HEK293T (cell line): ENCODE measurements at regions not wholly inside any gene's neighbourhood (a gene's known extent, or its start where the extent isn't known, plus 50 kb on each side); places are given as distances from the start of the nearest gene placed in this dataset.
A peak's percentile ranks its signal among the peaks of the same experiment; 100 is the strongest.

ENCODE experiments used
- CTCF ChIA-PET: fragments of 350-600 bp; formaldehyde crosslinking; extraction: SDS; loops from one replicate; lab custom pipeline; 2021; ENCODE audit warnings: antibody characterized with exemption, inconsistent platforms; lab: Yijun Ruan, JAX
- POLR2A ChIA-PET: fragments of 350-600 bp; formaldehyde crosslinking; extraction: SDS; loops from one replicate; lab custom pipeline; 2020; ENCODE audit warnings: antibody characterized with exemption, inconsistent platforms; lab: Yijun Ruan, JAX
- DNase-seq: peaks from one replicate; pipeline ENCODE4 v3.0.0; 2012; ENCODE audit warnings: mixed read lengths; ENCODE audit errors: extremely low spot score
- ARNT ChIP-seq: fragments of 450-650 bp; IDR thresholded peaks from 2 replicates; pipeline ENCODE4 v1.6.1; 2017; ENCODE audit warnings: mild to moderate bottlenecking
- BHLHE40 ChIP-seq: fragments of 450-650 bp; IDR thresholded peaks from 2 replicates; pipeline ENCODE4 v1.6.1; 2016; ENCODE audit warnings: mild to moderate bottlenecking, moderate library complexity, borderline replicate concordance
- CTBP1 ChIP-seq: fragments of 450-650 bp; IDR thresholded peaks from 2 replicates; pipeline ENCODE4 v1.6.1; 2016; ENCODE audit warnings: borderline replicate concordance
- ELF4 ChIP-seq: fragments of 450-650 bp; IDR thresholded peaks from 2 replicates; pipeline ENCODE4 v1.6.1; 2017; ENCODE audit warnings: antibody characterized with exemption
- FOXA1 ChIP-seq: fragments of 450-650 bp; IDR thresholded peaks from 2 replicates; pipeline ENCODE4 v1.6.1; 2016; ENCODE audit warnings: mild to moderate bottlenecking
- FOXK2 ChIP-seq: fragments of 450-650 bp; IDR thresholded peaks from 2 replicates; pipeline ENCODE4 v1.6.1; 2016; ENCODE audit warnings: mild to moderate bottlenecking
- FOXM1 ChIP-seq: fragments of 450-650 bp; IDR thresholded peaks from 2 replicates; pipeline ENCODE4 v1.6.1; 2017; ENCODE audit warnings: mild to moderate bottlenecking, borderline replicate concordance
- HDGF ChIP-seq: fragments of 450-650 bp; IDR thresholded peaks from 2 replicates; pipeline ENCODE4 v1.6.1; 2017; ENCODE audit warnings: antibody characterized with exemption, borderline replicate concordance
- L3MBTL2 ChIP-seq: fragments of 450-650 bp; conservative IDR thresholded peaks from 2 replicates; pipeline ENCODE4 v1.6.1; 2016; ENCODE audit warnings: mild to moderate bottlenecking
- LEF1 ChIP-seq: fragments of 450-650 bp; IDR thresholded peaks from 2 replicates; pipeline ENCODE4 v1.6.1; 2017; ENCODE audit warnings: mild to moderate bottlenecking, borderline replicate concordance
- NFRKB ChIP-seq: fragments of 450-650 bp; IDR thresholded peaks from 2 replicates; pipeline ENCODE4 v1.6.1; 2016; ENCODE audit warnings: mild to moderate bottlenecking, moderate library complexity
- SP1 ChIP-seq: fragments of 450-650 bp; IDR thresholded peaks from 2 replicates; pipeline ENCODE4 v1.6.1; 2017
- SUZ12 ChIP-seq: fragments of 450-650 bp; IDR thresholded peaks from 2 replicates; pipeline ENCODE4 v1.6.1; 2016; ENCODE audit warnings: mild to moderate bottlenecking
- TARDBP ChIP-seq: fragments of 450-650 bp; IDR thresholded peaks from 2 replicates; pipeline ENCODE4 v1.6.1; 2016
- ZNF384 ChIP-seq: fragments of 450-650 bp; IDR thresholded peaks from 2 replicates; pipeline ENCODE4 v1.6.1; 2016
- TF ChIP-seq, protein P1 (sequence below): fragments of 450-650 bp; IDR thresholded peaks from 2 replicates; pipeline ENCODE4 v1.6.1; 2016

DNA sequence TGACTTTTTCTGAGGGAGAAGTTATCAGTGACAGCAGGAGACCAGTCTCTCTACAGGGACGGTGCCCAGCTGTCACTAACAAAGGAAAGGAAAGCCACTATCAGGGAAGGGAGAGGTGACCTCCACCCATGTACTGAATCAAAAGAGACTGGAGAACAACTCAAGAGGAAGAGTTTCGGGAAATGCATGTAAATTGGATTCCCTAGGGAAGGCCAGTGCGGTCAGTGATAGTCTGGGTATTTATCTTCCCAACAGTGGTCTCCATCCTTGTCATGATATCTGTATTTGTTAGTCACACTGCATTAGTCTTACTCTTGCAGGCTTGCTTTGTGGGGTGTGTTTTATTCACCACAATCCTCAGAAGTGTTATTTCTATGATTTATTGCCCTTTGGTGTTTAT, 193.4 kb upstream of the KIRREL3 start:
- DNase-seq, result no peak
- ChIA-PET POLR2A (no interaction called here), CTCF (no interaction called here)
- TF ChIP-seq FOXK2 (no peak), ARNT (no peak), HDGF (no peak), SUZ12 (no peak), ELF4 (no peak), L3MBTL2 (no peak), CTBP1 (no peak), FOXM1 (no peak), FOXA1 (no peak), BHLHE40 (no peak), LEF1 (no peak), SP1 (no peak), ZNF384 (no peak), TARDBP (no peak)
- TF ChIP-seq, protein P1, sequence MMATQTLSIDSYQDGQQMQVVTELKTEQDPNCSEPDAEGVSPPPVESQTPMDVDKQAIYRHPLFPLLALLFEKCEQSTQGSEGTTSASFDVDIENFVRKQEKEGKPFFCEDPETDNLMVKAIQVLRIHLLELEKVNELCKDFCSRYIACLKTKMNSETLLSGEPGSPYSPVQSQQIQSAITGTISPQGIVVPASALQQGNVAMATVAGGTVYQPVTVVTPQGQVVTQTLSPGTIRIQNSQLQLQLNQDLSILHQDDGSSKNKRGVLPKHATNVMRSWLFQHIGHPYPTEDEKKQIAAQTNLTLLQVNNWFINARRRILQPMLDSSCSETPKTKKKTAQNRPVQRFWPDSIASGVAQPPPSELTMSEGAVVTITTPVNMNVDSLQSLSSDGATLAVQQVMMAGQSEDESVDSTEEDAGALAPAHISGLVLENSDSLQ, result no peak

DNA sequence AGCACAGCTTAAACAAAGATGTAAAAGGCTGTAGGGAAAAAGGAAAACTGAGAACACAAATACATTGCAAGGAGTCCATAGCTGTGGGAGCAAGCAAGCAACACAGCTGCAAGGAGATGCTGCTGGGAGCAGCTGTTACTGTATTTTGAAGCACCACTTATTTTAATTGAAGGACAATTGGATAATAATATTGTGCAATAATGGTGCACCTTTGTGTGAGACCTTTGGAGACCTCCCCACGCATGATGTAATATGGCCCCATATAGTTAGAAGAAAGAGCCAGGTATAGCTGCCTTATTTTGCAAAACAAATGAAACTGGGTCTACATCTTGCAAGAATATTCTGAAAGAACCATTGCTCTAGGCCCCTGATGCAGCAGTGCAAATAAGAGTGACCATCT, 191.1 kb upstream of the KIRREL3 start:
- POLR2A ChIA-PET, result no interaction called here
- no peak for TF ChIP-seq ZNF384
- TF ChIP-seq NFRKB, result no peak
- TF ChIP-seq BHLHE40, result no peak
- no peak for TF ChIP-seq FOXM1
- no peak for TF ChIP-seq TARDBP
- no peak for TF ChIP-seq CTBP1
- no peak for TF ChIP-seq SUZ12
- TF ChIP-seq ELF4, result no peak
- TF ChIP-seq ARNT, result no peak
- no peak for TF ChIP-seq FOXK2
- TF ChIP-seq, protein P1, result no peak
- no peak for TF ChIP-seq HDGF
- TF ChIP-seq L3MBTL2, result no peak
- no peak for DNase-seq
- CTCF ChIA-PET, result no interaction called here

DNA sequence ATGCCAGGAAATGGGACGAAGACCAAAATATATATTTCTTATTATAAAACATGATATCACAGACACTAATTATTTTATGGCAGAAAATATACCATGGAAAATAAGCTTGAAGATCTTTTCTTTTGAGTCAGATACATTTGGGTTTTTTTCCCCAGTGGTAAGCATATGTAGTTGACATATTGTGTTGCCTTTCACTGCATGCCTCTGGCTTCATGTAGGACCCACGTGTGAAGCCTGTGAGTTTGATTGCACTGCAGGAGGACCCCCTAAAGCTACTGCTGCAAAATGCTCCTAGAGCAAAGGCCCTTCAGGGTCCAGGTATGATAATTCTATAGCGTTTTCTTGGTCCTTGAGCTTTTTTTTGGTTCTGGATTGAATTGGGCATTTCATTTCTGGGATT, 190.7 kb upstream of the KIRREL3 start:
- no peak for DNase-seq
- POLR2A ChIA-PET, result no interaction called here

DNA sequence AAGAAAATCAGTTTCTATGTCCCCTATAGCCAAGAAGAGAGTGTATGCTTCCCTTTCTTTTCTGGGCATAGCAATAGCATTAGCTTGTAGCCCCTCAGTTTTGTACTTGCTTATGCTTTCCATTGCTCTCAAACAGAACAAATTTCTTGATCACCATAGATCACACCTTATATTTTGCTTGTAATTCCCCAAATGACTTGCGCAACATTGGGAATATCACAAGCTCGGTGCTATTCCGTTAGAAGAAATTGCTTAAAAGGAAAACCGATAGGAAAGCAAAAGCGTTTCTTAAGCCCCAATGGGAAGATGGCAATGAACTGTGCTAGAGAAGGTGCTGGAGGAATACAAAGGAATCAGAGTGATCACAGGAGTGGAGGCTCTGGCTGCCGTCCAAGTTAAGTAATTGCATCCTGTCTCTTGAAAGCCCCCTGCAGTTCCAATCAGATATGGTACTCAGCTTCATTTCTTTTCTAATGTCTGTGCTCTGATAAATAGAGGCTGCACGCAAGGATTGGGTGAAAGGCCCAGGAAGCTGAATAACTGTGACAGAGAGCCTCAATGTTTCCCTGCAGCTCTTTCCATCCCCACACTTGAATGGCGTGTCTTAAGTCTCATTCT, 182.1 kb upstream of the KIRREL3 start:
- POLR2A ChIA-PET, result no interaction called here
- CTCF ChIA-PET, result no interaction called here
- DNase-seq, result peak; percentile 9
- TF ChIP-seq ARNT (no peak), CTBP1 (no peak), ZNF384 (no peak), SUZ12 (no peak), BHLHE40 (no peak), NFRKB (no peak), ELF4 (no peak)
- TF ChIP-seq, protein P1, result no peak

More for the DNA sequence above, 190.7 kb upstream of the KIRREL3 start:
- CTCF ChIA-PET, result no interaction called here
- TF ChIP-seq FOXA1 (no peak), FOXM1 (no peak), ARNT (no peak), ELF4 (no peak), SP1 (no peak), ZNF384 (no peak), NFRKB (no peak), LEF1 (no peak), CTBP1 (no peak), FOXK2 (no peak), L3MBTL2 (no peak), BHLHE40 (no peak), SUZ12 (no peak), TARDBP (no peak), HDGF (no peak)
- TF ChIP-seq, protein P1, result no peak

DNA sequence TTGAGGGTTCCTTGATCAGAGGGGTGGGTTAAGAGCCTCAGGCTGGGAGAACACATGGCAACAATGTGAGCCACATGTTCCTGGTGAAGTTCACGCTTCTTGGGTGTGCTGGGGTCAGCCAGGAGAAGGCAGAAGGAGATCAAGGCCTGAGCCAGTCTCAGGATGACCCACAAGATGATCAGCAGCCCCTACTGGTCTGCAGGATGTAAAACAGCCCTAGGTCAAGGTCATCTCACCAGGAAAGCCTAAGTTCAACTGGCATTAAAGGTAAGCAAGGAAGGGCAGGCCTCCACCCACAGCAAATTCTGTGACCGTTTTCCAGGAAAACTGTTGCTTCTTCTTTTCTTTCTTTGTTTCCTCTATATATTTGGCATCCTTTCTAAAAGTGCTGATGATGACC, 156.7 kb upstream of the KIRREL3 start:
- no peak for DNase-seq
- CTCF ChIA-PET, result no interaction called here
- POLR2A ChIA-PET, result no interaction called here
- TF ChIP-seq ZNF384, result no peak
- TF ChIP-seq TARDBP, result no peak
- TF ChIP-seq CTBP1, result no peak
- TF ChIP-seq FOXA1, result no peak
- TF ChIP-seq ARNT, result no peak
- TF ChIP-seq HDGF, result no peak
- no peak for TF ChIP-seq NFRKB
- TF ChIP-seq LEF1, result no peak
- TF ChIP-seq, protein P1, result no peak
- TF ChIP-seq SP1, result no peak
- TF ChIP-seq FOXK2, result no peak
- TF ChIP-seq SUZ12, result no peak
- TF ChIP-seq FOXM1, result no peak
- TF ChIP-seq BHLHE40, result no peak
- no peak for TF ChIP-seq L3MBTL2
- no peak for TF ChIP-seq ELF4
